H1 (cell line): ENCODE measurements at regions not wholly inside any gene's neighbourhood (a gene's known extent, or its start where the extent isn't known, plus 50 kb on each side); places are given as distances from the start of the nearest gene placed in this dataset.

Experiments used
- CTCF ChIA-PET: fragments of 300-600 bp; sonication (Branson Sonifier 250); formaldehyde crosslinking; loops from one replicate; lab custom pipeline; 2021; ENCODE audit not compliant: partially characterized antibody; lab: Charles Lee
- POLR2A ChIA-PET: fragments of 300-600 bp; sonication (Branson Sonifier 250); formaldehyde crosslinking; loops from one replicate; lab custom pipeline; 2021; ENCODE audit warnings: inconsistent platforms; ENCODE audit not compliant: partially characterized antibody; lab: Charles Lee
- DNase-seq, 2 experiments: peaks; one replicate each; pipeline versions ENCODE4 v3.0.0 to v3.0.0-alpha.2; 2010 to 2022; ENCODE audit warnings: low spot score in 2 of 2, low read depth in 1 of 2, mixed read lengths in 1 of 2
- FAIRE-seq: peaks from 2 replicates; lab custom pipeline; 2011; peaks lifted over from hg19 to GRCh38; lab: Jason Lieb, UNC
- H2AFZ ChIP-seq: 2 replicates; pipeline ENCODE4 v1.8.1; 2012; ENCODE audit warnings: low read length, inconsistent platforms
- H2AK5ac ChIP-seq: 2 replicates; pipeline ENCODE4 v1.6.1; 2013; ENCODE audit warnings: low read depth, low read length
- H2BK120ac ChIP-seq: replicated peaks from 2 replicates; pipeline ENCODE3; 2013; ENCODE audit warnings: low read depth, low read length, inconsistent platforms
- H2BK12ac ChIP-seq: 2 replicates; pipeline ENCODE4 v1.6.1; 2013; ENCODE audit warnings: low read depth, low read length
- H2BK15ac ChIP-seq: 2 replicates; pipeline ENCODE4 v1.6.1; 2013; ENCODE audit warnings: low read length
- H2BK20ac ChIP-seq: 2 replicates; pipeline ENCODE4 v1.6.1; 2013; ENCODE audit warnings: low read length
- H2BK5ac ChIP-seq: 2 replicates; pipeline ENCODE4 v1.6.1; 2013; ENCODE audit warnings: low read depth, low read length
- H3K14ac ChIP-seq: 2 replicates; pipeline ENCODE4 v1.6.1; 2013; ENCODE audit warnings: inconsistent platforms; ENCODE audit not compliant: insufficient read length
- H3K18ac ChIP-seq: 2 replicates; pipeline ENCODE4 v1.6.1; 2013; ENCODE audit warnings: low read length; ENCODE audit errors: extremely low read depth
- H3K23ac ChIP-seq: 2 replicates; pipeline ENCODE4 v1.6.1; 2013; ENCODE audit warnings: inconsistent platforms; ENCODE audit not compliant: insufficient read length
- H3K23me2 ChIP-seq: 2 replicates; pipeline ENCODE4 v1.6.1; 2013; ENCODE audit warnings: low read depth, low read length
- H3K27ac ChIP-seq: 2 replicates; pipeline ENCODE4 v1.6.1; 2011; ENCODE audit warnings: low read depth, low read length, inconsistent platforms
- H3K27me3 ChIP-seq, 4 experiments: replicated peaks in 1 of 4; 1 replicate in 1 of 4; 2 replicates in 3 of 4; pipeline versions ENCODE4 v1.6.1 to v1.8.1; 2011 to 2013; ENCODE audit warnings: low read length in 3 of 4, mild to moderate bottlenecking in 3 of 4, inconsistent platforms in 2 of 4, mixed read lengths in 2 of 4, moderate library complexity in 1 of 4; ENCODE audit not compliant: control insufficient read depth in 3 of 4, insufficient read depth in 3 of 4; ENCODE audit errors: extremely low read depth in 1 of 4
- H3K36me3 ChIP-seq, 4 experiments: 2 replicates each; pipeline versions ENCODE4 v1.6.1 to v1.8.1; 2011 to 2013; ENCODE audit warnings: mild to moderate bottlenecking in 4 of 4, low read length in 3 of 4, moderate library complexity in 2 of 4, control low read depth in 1 of 4, inconsistent platforms in 1 of 4; ENCODE audit not compliant: insufficient read depth in 4 of 4, control insufficient read depth in 2 of 4
- H3K4ac ChIP-seq: replicated peaks from 2 replicates; pipeline ENCODE3; 2013; ENCODE audit warnings: low read length, low read depth, mixed read lengths, inconsistent platforms; ENCODE audit not compliant: insufficient read length
- H3K4me1 ChIP-seq, 4 experiments: replicated peaks in 1 of 4; 1 replicate in 1 of 4; 2 replicates in 3 of 4; pipeline versions ENCODE4 v1.6.1 to v1.8.1; 2011 to 2013; ENCODE audit warnings: low read length in 3 of 4, inconsistent platforms in 2 of 4, mixed read lengths in 1 of 4; ENCODE audit not compliant: insufficient read depth in 4 of 4, control insufficient read depth in 3 of 4
- H3K4me2 ChIP-seq, 2 experiments: 2 replicates each; pipeline versions ENCODE4 v1.6.1 to v1.8.1; 2011 to 2013; ENCODE audit warnings: low read depth in 2 of 2, low read length in 2 of 2, control low read depth in 1 of 2, inconsistent platforms in 1 of 2, mild to moderate bottlenecking in 1 of 2; ENCODE audit not compliant: insufficient read depth in 1 of 2
- H3K4me3 ChIP-seq, 4 experiments: fragments of 200-600, 300-600 bp in 1 of 4; sonication (generic), shearing (Covaris generic), sonication (Bioruptor Twin) in 1 of 4; 2 replicates each; pipeline versions ENCODE4 v1.5.1 to v1.8.1; 2011 to 2016; ENCODE audit warnings: low read length in 4 of 4, low read depth in 3 of 4, control low read depth in 2 of 4, inconsistent platforms in 2 of 4, mild to moderate bottlenecking in 2 of 4, mixed read lengths in 1 of 4, moderate library complexity in 1 of 4; ENCODE audit not compliant: insufficient read depth in 2 of 4; ENCODE audit errors: extremely low read depth in 1 of 4
- H3K56ac ChIP-seq: replicated peaks from 2 replicates; pipeline ENCODE3; 2013; ENCODE audit warnings: low read depth, mild to moderate bottlenecking, mixed read lengths, low read length, inconsistent platforms; ENCODE audit not compliant: insufficient read length
- H3K79me1 ChIP-seq: 2 replicates; pipeline ENCODE4 v1.6.1; 2013; ENCODE audit warnings: low read depth, low read length, control low read depth
- H3K79me2 ChIP-seq, 2 experiments: 2 replicates each; pipeline versions ENCODE4 v1.6.1 to v1.8.1; 2012 to 2013; ENCODE audit warnings: low read length in 2 of 2, mild to moderate bottlenecking in 2 of 2, inconsistent platforms in 1 of 2; ENCODE audit not compliant: insufficient read depth in 2 of 2, control insufficient read depth in 1 of 2
- H3K9ac ChIP-seq, 4 experiments: replicated peaks in 1 of 4; 1 replicate in 1 of 4; 2 replicates in 3 of 4; pipeline versions ENCODE4 v1.6.1 to v1.8.1; 2011 to 2013; ENCODE audit warnings: low read depth in 3 of 4, low read length in 3 of 4, control low read depth in 2 of 4, mild to moderate bottlenecking in 2 of 4, moderate library complexity in 2 of 4, inconsistent platforms in 1 of 4; ENCODE audit errors: extremely low read depth in 1 of 4
- H3K9me3 ChIP-seq, 2 experiments: 2 replicates each; pipeline versions ENCODE4 v1.6.1 to v1.8.1; 2012 to 2013; ENCODE audit warnings: mild to moderate bottlenecking in 2 of 2, moderate library complexity in 2 of 2, control low read depth in 1 of 2, inconsistent platforms in 1 of 2, low read depth in 1 of 2, low read length in 1 of 2, mixed read lengths in 1 of 2; ENCODE audit not compliant: insufficient read depth in 2 of 2
- H4K20me1 ChIP-seq, 2 experiments: replicated peaks in 1 of 2; 2 replicates each; pipeline versions ENCODE3 to v1.8.1; 2011 to 2013; ENCODE audit warnings: inconsistent platforms in 2 of 2, low read length in 2 of 2, mild to moderate bottlenecking in 1 of 2; ENCODE audit not compliant: insufficient read depth in 2 of 2, control insufficient read depth in 1 of 2
- H4K5ac ChIP-seq: 2 replicates; pipeline ENCODE4 v1.6.1; 2013; ENCODE audit warnings: low read length, low read depth, mixed read lengths, inconsistent platforms; ENCODE audit not compliant: insufficient read length
- H4K8ac ChIP-seq: 2 replicates; pipeline ENCODE4 v1.8.0; 2013; ENCODE audit warnings: mild to moderate bottlenecking, moderate library complexity, low read length, inconsistent platforms; ENCODE audit not compliant: insufficient read depth; ENCODE audit errors: extremely low read depth
- H4K91ac ChIP-seq: replicated peaks from 2 replicates; pipeline ENCODE3; 2013; ENCODE audit warnings: low read length, mixed read lengths, inconsistent platforms; ENCODE audit not compliant: insufficient read length
- ASH2L ChIP-seq: fragments of 200-600, 300-600 bp; sonication (generic); IDR thresholded peaks from one replicate; pipeline ENCODE4 v1.7.1; 2017; ENCODE audit warnings: low read length
- CBX8 ChIP-seq: fragments of 300-800, 300-1000 bp; sonication (generic); IDR thresholded peaks from 2 replicates; pipeline ENCODE4 v1.7.1; 2016; ENCODE audit warnings: low read depth, low read length, borderline replicate concordance
- CREB1 ChIP-seq: IDR thresholded peaks from 2 replicates; pipeline ENCODE4 v1.6.1; 2012; ENCODE audit warnings: inconsistent platforms
- CTCF ChIP-seq, 3 experiments: IDR thresholded peaks; 1 replicate in 2 of 3; 2 replicates in 1 of 3; pipeline versions ENCODE4 v1.5.1 to v1.6.1; 2011; ENCODE audit warnings: low read length in 3 of 3, mild to moderate bottlenecking in 3 of 3, inconsistent platforms in 2 of 3, low read depth in 1 of 3, moderate library complexity in 1 of 3; ENCODE audit not compliant: insufficient read depth in 1 of 3; ENCODE audit errors: control extremely low read depth in 1 of 3
- HDAC2 ChIP-seq, 2 experiments: fragments of 300-600 bp in 1 of 2; sonication (generic) in 1 of 2; IDR thresholded peaks; 2 replicates each; pipeline ENCODE4 v1.6.1; 2011 to 2012; ENCODE audit warnings: low read depth in 2 of 2, low read length in 2 of 2, mild to moderate bottlenecking in 2 of 2, moderate library complexity in 2 of 2, borderline replicate concordance in 1 of 2, inconsistent platforms in 1 of 2
- MAX ChIP-seq: IDR thresholded peaks from 2 replicates; pipeline ENCODE4 v1.6.1; 2012; ENCODE audit warnings: inconsistent platforms
- POU5F1 ChIP-seq: IDR thresholded peaks from 2 replicates; pipeline ENCODE4 v1.6.1; 2011; ENCODE audit warnings: low read depth, mild to moderate bottlenecking, low read length, moderate library complexity
- SIN3A ChIP-seq, 2 experiments: IDR thresholded peaks in 1 of 2; conservative IDR thresholded peaks in 1 of 2; 2 replicates each; pipeline ENCODE4 v1.6.1; 2011 to 2012; ENCODE audit warnings: low read length in 2 of 2, improper control_type of control experiment in 1 of 2, low read depth in 1 of 2, mild to moderate bottlenecking in 1 of 2
- USF2 ChIP-seq: IDR thresholded peaks from 2 replicates; pipeline ENCODE4 v1.6.1; 2011; ENCODE audit warnings: low read length, improper control_type of control experiment
- YY1 ChIP-seq: IDR thresholded peaks from 2 replicates; pipeline ENCODE4 v1.6.1; 2011; ENCODE audit warnings: low read depth, mild to moderate bottlenecking, low read length
- WGBS, 2 experiments: shearing (Covaris generic) in 1 of 2; methylation state at CpG; one replicate each; pipeline versions ENCODE4 v1.1.6 to v1.1.7; 2013 to 2015; ENCODE audit warnings: low lambda C conversion rate in 2 of 2, mixed read lengths in 2 of 2, inconsistent platforms in 1 of 2, low coverage in 1 of 2, missing lambda C conversion rate in 1 of 2; ENCODE audit not compliant: insufficient replicate concordance in 2 of 2, insufficient coverage in 1 of 2, insufficient read length in 1 of 2; ENCODE audit errors: extremely low coverage in 1 of 2, missing lambda C conversion rate in 1 of 2; 5-methylcytosine and 5-hydroxymethylcytosine counted together

GRCh38 chr4:103787057-103787456, 67.3 kb upstream of the TACR3 start:
- no peak overlapping the region for H2BK5ac ChIP-seq
- no peak overlapping the region for H2BK20ac ChIP-seq
- CTCF ChIA-PET, result interaction anchor here (0.8 to 1.5 kb wide), 4 partner anchors 10 to 135 kb away, joined by 3 to 8 read pairs (median 4); no protein-coding TSS in a partner anchor
- H3K56ac ChIP-seq, result no peak overlapping the region
- H3K9ac ChIP-seq, result no peak overlapping the region
- 100% methylated on average over 4 of the region's 4 CpGs; no CpG with 5 or more reads in 1 of the 2 experiments for WGBS, 2 experiments
- H2AK5ac ChIP-seq, result no peak overlapping the region
- no peak overlapping the region for H3K4me2 ChIP-seq
- FAIRE-seq, result no peak
- no peak for DNase-seq
- H4K20me1 ChIP-seq, result no peaks in the 10 kb centered on the region
- H2AFZ ChIP-seq, result no peak overlapping the region
- H3K23me2 ChIP-seq, result no peaks in the 10 kb centered on the region
- H3K23ac ChIP-seq, result no peak overlapping the region
- H3K9me3 ChIP-seq, result peaks cover 0 to 4% of the 10 kb centered on the region in 2 experiments; a peak in 2 of 4 replicates
- H2BK120ac ChIP-seq, result no peak overlapping the region
- H4K5ac ChIP-seq, result no peak overlapping the region
- no peak overlapping the region for H3K4me3 ChIP-seq
- H3K79me1 ChIP-seq, result no peaks in the 10 kb centered on the region
- H3K79me2 ChIP-seq, result no peaks in the 10 kb centered on the region
- H4K8ac ChIP-seq, result no peak overlapping the region
- H3K4me1 ChIP-seq, result no peaks in the 10 kb centered on the region
- no peak overlapping the region for H2BK12ac ChIP-seq
- H3K18ac ChIP-seq, result no peak overlapping the region
- POLR2A ChIA-PET, result no interaction called here
- H3K14ac ChIP-seq, result no peak overlapping the region
- no peak overlapping the region for H3K4ac ChIP-seq
- no peaks in the 10 kb centered on the region; a peak in 1 of 8 replicates for H3K36me3 ChIP-seq
- H2BK15ac ChIP-seq, result no peak overlapping the region
- no peaks in the 10 kb centered on the region for H3K27me3 ChIP-seq
- H4K91ac ChIP-seq, result no peak overlapping the region
- H3K27ac ChIP-seq, result no peak overlapping the region
- TF ChIP-seq CBX8 (no peak), POU5F1 (no peak), SIN3A (conservative IDR thresholded peaks at IDR 0.05 in 1 of 2, IDR thresholded peaks at IDR 0.05 in 1 of 2; ENCODE audit: low read depth in 1 of 2, low read length in 2 of 2) (no peak), ASH2L (no peak), CREB1 (no peak), CTCF (IDR thresholded peaks at IDR 0.05; ENCODE audit: control extremely low read depth in 1 of 3, insufficient read depth in 1 of 3, low read depth in 1 of 3, low read length in 3 of 3) (no peak), HDAC2 (IDR thresholded peaks at IDR 0.05; ENCODE audit: borderline replicate concordance in 1 of 2, low read depth in 2 of 2, low read length in 2 of 2) (no peak), USF2 (no peak), YY1 (no peak), MAX (no peak)
